B cell (primary cell): ENCODE measurements at regions not wholly inside any gene's neighbourhood (a gene's known extent, or its start where the extent isn't known, plus 50 kb on each side); places are given as distances from the start of the nearest gene placed in this dataset.

Source experiments
- ATAC-seq: fragments of 200-7000 bp; cut with Tn5 transposase; one replicate; pipeline ENCODE4 v1.10.0; 2021; ENCODE audit warnings: low read depth, mild to moderate bottlenecking, moderate number of reproducible peaks, moderate library complexity
- CTCF ChIA-PET: fragments of 350-600 bp; sonication (Branson Sonifier 250); formaldehyde crosslinking; loops from one replicate; lab custom pipeline; 2021; ENCODE audit warnings: antibody characterized with exemption, inconsistent platforms; lab: Charles Lee
- POLR2A ChIA-PET: fragments of 350-600 bp; sonication (Branson Sonifier 250); formaldehyde crosslinking; loops from one replicate; lab custom pipeline; 2021; ENCODE audit warnings: antibody characterized with exemption; lab: Charles Lee
- DNase-seq: peaks from one replicate; pipeline ENCODE4 v3.0.0; 2013
- H2AFZ ChIP-seq: 2 replicates; pipeline ENCODE4 v1.6.1; 2012; ENCODE audit warnings: mild to moderate bottlenecking, low read depth, low read length; ENCODE audit not compliant: insufficient read depth, poor library complexity, severe bottlenecking
- H3K27ac ChIP-seq, 2 donors: 1 replicate in 1 of 2; 2 replicates in 1 of 2; pipeline ENCODE4 v1.5.1; 2012 to 2013; ENCODE audit warnings: low read length in 2 of 2, mild to moderate bottlenecking in 2 of 2, moderate library complexity in 1 of 2
- H3K27me3 ChIP-seq, 4 experiments: fragments of 200-600 bp in 1 of 4; sonication (generic) in 1 of 4; replicated peaks in 1 of 4; 1 replicate in 2 of 4; 2 replicates in 2 of 4; pipeline versions ENCODE4 v1.6.1 to v1.7.0; 2013 to 2016; ENCODE audit warnings: low read length in 3 of 4, mild to moderate bottlenecking in 2 of 4, mixed read lengths in 1 of 4, moderate library complexity in 1 of 4; ENCODE audit not compliant: insufficient read depth in 4 of 4, control insufficient read depth in 3 of 4; ENCODE audit errors: control extremely low read depth in 1 of 4
- H3K36me3 ChIP-seq, 2 experiments: replicated peaks in 1 of 2; 1 replicate in 1 of 2; 2 replicates in 1 of 2; pipeline versions ENCODE4 v1.6.1 to v1.7.1; 2013; ENCODE audit warnings: low read length in 1 of 2; ENCODE audit not compliant: insufficient read depth in 2 of 2, control insufficient read depth in 1 of 2; ENCODE audit errors: control extremely low read depth in 1 of 2, extremely low read depth in 1 of 2
- H3K4me1 ChIP-seq, 2 donors: fragments of 200-600 bp in 1 of 2; sonication (generic) in 1 of 2; 1 replicate in 1 of 2; 2 replicates in 1 of 2; pipeline versions ENCODE4 v1.5.1 to v1.6.1; 2013 to 2017; ENCODE audit warnings: low read length in 2 of 2; ENCODE audit not compliant: control insufficient read depth in 2 of 2, insufficient read depth in 2 of 2
- H3K4me2 ChIP-seq: replicated peaks from 2 replicates; pipeline ENCODE3; 2012; ENCODE audit warnings: mild to moderate bottlenecking, low read depth, low read length; ENCODE audit not compliant: poor library complexity, severe bottlenecking
- H3K4me3 ChIP-seq, 5 experiments: fragments of 200-600 bp in 1 of 5; sonication (generic) in 1 of 5; 1 replicate in 3 of 5; 2 replicates in 2 of 5; pipeline versions ENCODE4 v1.5.1 to v1.7.0; 2011 to 2016; ENCODE audit warnings: low read length in 4 of 5, mild to moderate bottlenecking in 4 of 5, low read depth in 2 of 5, control low read depth in 1 of 5, moderate library complexity in 1 of 5; ENCODE audit not compliant: insufficient read depth in 1 of 5; ENCODE audit errors: control extremely low read depth in 1 of 5, extremely low read depth in 1 of 5
- H3K79me2 ChIP-seq: fragments of 200-600 bp; sonication (generic); one replicate; pipeline ENCODE4 v1.6.0; 2016; ENCODE audit warnings: low read length; ENCODE audit not compliant: control insufficient read depth, insufficient read depth
- H3K9ac ChIP-seq: fragments of 200-600 bp; sonication (generic); 2 replicates; pipeline ENCODE4 v1.6.1; 2017; ENCODE audit warnings: mild to moderate bottlenecking, low read length, moderate library complexity
- H3K9me3 ChIP-seq, 3 donors: one replicate each; pipeline versions ENCODE4 v1.6.1 to v1.7.1; 2013; ENCODE audit warnings: low read length in 2 of 3; ENCODE audit not compliant: control insufficient read depth in 2 of 3, insufficient read depth in 1 of 3; ENCODE audit errors: control extremely low read depth in 1 of 3
- H4K20me1 ChIP-seq: 2 replicates; pipeline ENCODE4 v1.6.0; 2012; ENCODE audit warnings: mild to moderate bottlenecking, low read length; ENCODE audit not compliant: insufficient read depth, control insufficient read depth, poor library complexity, severe bottlenecking
- H3K27ac Mint-ChIP-seq: one replicate; pipeline ENCODE4 v1.8.0; 2021; ENCODE audit warnings: mixed read lengths
- H3K27me3 Mint-ChIP-seq: one replicate; pipeline ENCODE4 v1.8.0; 2021; ENCODE audit warnings: mixed read lengths
- H3K4me1 Mint-ChIP-seq: one replicate; pipeline ENCODE4 v1.8.0; 2021; ENCODE audit warnings: mixed read lengths
- H3K4me3 Mint-ChIP-seq: one replicate; pipeline ENCODE4 v1.8.0; 2021; ENCODE audit warnings: mixed read lengths
- H3K9me3 Mint-ChIP-seq: one replicate; pipeline ENCODE4 v1.8.0; 2022; ENCODE audit warnings: mixed read lengths; ENCODE audit not compliant: insufficient read depth
- CTCF ChIP-seq: fragments of 200-600 bp; IDR thresholded peaks from one replicate; pipeline ENCODE4 v1.8.0; 2022; ENCODE audit warnings: antibody characterized with exemption, mild to moderate bottlenecking
- EZH2 ChIP-seq: IDR thresholded peaks from 2 replicates; pipeline ENCODE4 v1.6.1; 2012; ENCODE audit warnings: borderline replicate concordance, low read depth, mild to moderate bottlenecking, moderate library complexity, low read length; ENCODE audit not compliant: insufficient read depth, poor library complexity, severe bottlenecking
- WGBS: methylation state at CpG from one replicate; pipeline ENCODE4 v1.1.5; 2013; ENCODE audit warnings: missing lambda C conversion rate; ENCODE audit not compliant: insufficient coverage; 5-methylcytosine and 5-hydroxymethylcytosine counted together
- intact Hi-C: fragments of 100-400 bp; cut with micrococcal nuclease; formaldehyde crosslinking; loops from one replicate; pipeline ENCODE4 v1.10.0; 2022

DNA sequence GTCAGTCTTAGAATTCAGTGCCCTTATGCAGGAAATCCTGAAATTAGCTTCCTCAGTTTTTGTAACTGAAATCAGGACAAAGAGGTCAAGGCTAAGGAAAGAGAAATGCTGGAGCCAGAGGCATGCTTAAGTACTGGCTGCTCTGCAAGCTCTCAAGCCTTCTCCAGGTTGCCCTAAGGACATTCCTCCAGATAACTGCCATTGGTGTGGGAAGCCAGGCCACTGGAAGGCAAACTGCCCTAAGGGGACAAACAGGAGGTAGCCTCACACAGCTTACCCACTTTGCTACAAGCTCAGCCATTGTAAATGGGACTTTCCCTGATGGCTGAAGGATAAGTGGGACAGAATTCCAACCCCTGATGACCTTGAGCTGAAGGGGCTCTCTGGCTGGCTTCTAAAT, 606.9 kb upstream of the PCDH10 start:
- H3K36me3 ChIP-seq = no peaks in the 10 kb centered on the region
- no peak overlapping the region for H3K4me3 ChIP-seq
- no peak overlapping the region for H3K4me2 ChIP-seq
- ATAC-seq (no peak), DNase-seq (no peak)
- H2AFZ ChIP-seq = no peak overlapping the region
- H3K27me3 ChIP-seq = no peaks in the 10 kb centered on the region
- H3K79me2 ChIP-seq = no peaks in the 10 kb centered on the region
- no peaks in the 10 kb centered on the region for H3K4me1 ChIP-seq
- H3K4me1 Mint-ChIP-seq = no peaks in the 10 kb centered on the region
- peaks cover 2 to 3% (median 2%) of the 10 kb centered on the region in 3 donors for H3K9me3 ChIP-seq
- no peak overlapping the region for H3K27ac Mint-ChIP-seq
- POLR2A ChIA-PET = no interaction called here
- intact Hi-C loops = no loop called here
- peaks cover 2% of the 10 kb centered on the region for H3K9me3 Mint-ChIP-seq
- no peaks in the 10 kb centered on the region for H3K27me3 Mint-ChIP-seq
- no peaks in the 10 kb centered on the region for H4K20me1 ChIP-seq
- no peak overlapping the region for H3K4me3 Mint-ChIP-seq
- H3K9ac ChIP-seq = no peak overlapping the region
- CTCF ChIA-PET = no interaction called here
- TF ChIP-seq CTCF = no peak
- no peak for TF ChIP-seq EZH2
- H3K27ac ChIP-seq = no peak overlapping the region

DNA sequence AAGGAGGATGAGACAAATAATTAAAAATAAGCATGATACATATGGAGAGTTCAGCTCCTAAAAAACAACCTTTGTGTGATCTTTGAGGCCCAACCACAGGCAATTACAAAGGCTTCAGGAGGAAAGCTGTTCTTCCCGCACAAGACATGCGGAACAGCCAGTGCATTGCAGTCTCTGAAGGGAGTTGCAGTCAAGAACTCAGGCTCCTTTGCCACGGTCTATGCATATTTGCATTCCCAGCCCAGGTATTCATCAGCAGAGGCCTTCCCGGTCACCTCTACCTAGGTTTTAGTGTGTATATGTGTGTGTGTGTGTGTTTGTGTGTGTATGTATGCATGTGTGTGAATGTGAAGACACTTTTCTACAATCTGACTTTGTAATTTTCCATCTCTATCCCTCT, 600.6 kb upstream of the PCDH10 start:
- 100% methylated on average over 2 of the region's 4 CpGs for WGBS
- Histone ChIP-seq H3K9me3 (peaks cover 0 to 2% (median 0%) of the 10 kb centered on the region in 3 donors), H3K27ac (no peak overlapping the region), H3K79me2 (no peaks in the 10 kb centered on the region), H3K27me3 (no peaks in the 10 kb centered on the region), H2AFZ (no peak overlapping the region), H3K4me2 (no peak overlapping the region), H3K9ac (no peak overlapping the region), H3K4me3 (no peak overlapping the region), H3K36me3 (no peaks in the 10 kb centered on the region), H3K4me1 (no peaks in the 10 kb centered on the region), H4K20me1 (no peaks in the 10 kb centered on the region)
- no peaks in the 10 kb centered on the region for H3K4me1 Mint-ChIP-seq
- DNase-seq (no peak), ATAC-seq (no peak)
- no peak overlapping the region for H3K4me3 Mint-ChIP-seq
- ChIA-PET POLR2A (no interaction called here), CTCF (no interaction called here)
- no peak overlapping the region for H3K27ac Mint-ChIP-seq
- H3K27me3 Mint-ChIP-seq = no peaks in the 10 kb centered on the region
- TF ChIP-seq EZH2 (no peak), CTCF (no peak)
- intact Hi-C loops = no loop called here
- H3K9me3 Mint-ChIP-seq = peaks cover 2% of the 10 kb centered on the region
